Effector memory CD8-positive, alpha-beta T cell (primary cell): ENCODE measurements at regions not wholly inside any gene's neighbourhood (a gene's known extent, or its start where the extent isn't known, plus 50 kb on each side); places are given as distances from the start of the nearest gene placed in this dataset.

Experiments used
- ATAC-seq: fragments of 150-1000 bp; cut with Tn5 transposase; replicated peaks from 2 replicates; pipeline ENCODE4 v1.10.0; 2021; ENCODE audit warnings: mild to moderate bottlenecking, moderate library complexity
- DNase-seq, 3 experiments: peaks; one replicate each; pipeline ENCODE4 v3.0.0; 2021
- H3K27ac Mint-ChIP-seq, 2 donors: one replicate each; pipeline ENCODE4 v1.8.0; 2022; ENCODE audit warnings: mild to moderate bottlenecking in 2 of 2, mixed read lengths in 2 of 2, moderate library complexity in 2 of 2
- H3K27me3 Mint-ChIP-seq, 2 donors: one replicate each; pipeline ENCODE4 v1.8.0; 2022; ENCODE audit warnings: mixed read lengths in 2 of 2
- H3K36me3 Mint-ChIP-seq: one replicate; pipeline ENCODE4 v1.8.0; 2022; ENCODE audit warnings: mild to moderate bottlenecking, moderate library complexity, mixed read lengths; ENCODE audit not compliant: insufficient read depth
- H3K4me1 Mint-ChIP-seq, 2 donors: one replicate each; pipeline ENCODE4 v1.8.0; 2022; ENCODE audit warnings: low read depth in 2 of 2, mixed read lengths in 2 of 2
- H3K4me3 Mint-ChIP-seq, 2 donors: one replicate each; pipeline ENCODE4 v1.8.0; 2022; ENCODE audit warnings: mild to moderate bottlenecking in 2 of 2, mixed read lengths in 2 of 2, moderate library complexity in 2 of 2
- H3K9me3 Mint-ChIP-seq, 2 donors: one replicate each; pipeline ENCODE4 v1.8.0; 2022; ENCODE audit warnings: mixed read lengths in 2 of 2

- no peak overlapping the region for H3K4me3 Mint-ChIP-seq
- no peak for ATAC-seq
Observed at GRCh38 chr12:126798449-126798848, 1468.5 kb upstream of the TMEM132C start.

GRCh38 chr12:126807312-126807865 lies 1459.6 kb upstream of the TMEM132C start:
- no peaks in the 10 kb centered on the region for H3K4me1 Mint-ChIP-seq
- no peaks in the 10 kb centered on the region for H3K36me3 Mint-ChIP-seq
- no peak for ATAC-seq
- no peaks in the 10 kb centered on the region for H3K9me3 Mint-ChIP-seq
- H3K27me3 Mint-ChIP-seq = peaks cover 18 to 26% of the 10 kb centered on the region in 2 donors
- H3K27ac Mint-ChIP-seq = no peak overlapping the region
- no peak for DNase-seq
- no peak overlapping the region for H3K4me3 Mint-ChIP-seq

More at GRCh38 chr12:126798449-126798848, 1468.5 kb upstream of the TMEM132C start:
- no peaks in the 10 kb centered on the region for H3K27me3 Mint-ChIP-seq
- H3K36me3 Mint-ChIP-seq = no peaks in the 10 kb centered on the region
- H3K27ac Mint-ChIP-seq = no peak overlapping the region
- H3K4me1 Mint-ChIP-seq = no peaks in the 10 kb centered on the region
- no peaks in the 10 kb centered on the region for H3K9me3 Mint-ChIP-seq
- no peak for DNase-seq

- no peak overlapping the region for H3K4me3 Mint-ChIP-seq
- H3K27ac Mint-ChIP-seq = no peak overlapping the region
- H3K27me3 Mint-ChIP-seq = peaks cover 18 to 26% of the 10 kb centered on the region in 2 donors
- H3K9me3 Mint-ChIP-seq = no peaks in the 10 kb centered on the region
- no peaks in the 10 kb centered on the region for H3K4me1 Mint-ChIP-seq
- no peak for DNase-seq
- no peaks in the 10 kb centered on the region for H3K36me3 Mint-ChIP-seq
- no peak for ATAC-seq
Observed at GRCh38 chr12:126811391-126811790, 1455.6 kb upstream of the TMEM132C start.

GRCh38 chr12:126819554-126819953 lies 1447.4 kb upstream of the TMEM132C start:
- H3K4me3 Mint-ChIP-seq = no peak overlapping the region
- H3K27ac Mint-ChIP-seq = no peak overlapping the region
- DNase-seq = no peak

GRCh38 chr12:126830778-126831680 lies 1435.9 kb upstream of the TMEM132C start:
- H3K4me1 Mint-ChIP-seq = no peaks in the 10 kb centered on the region
- H3K36me3 Mint-ChIP-seq = no peaks in the 10 kb centered on the region
- no peak for ATAC-seq
- H3K9me3 Mint-ChIP-seq = peaks cover 5 to 19% of the 10 kb centered on the region in 2 donors
- H3K4me3 Mint-ChIP-seq = no peak overlapping the region
- H3K27ac Mint-ChIP-seq = no peak overlapping the region
- no peak for DNase-seq
- peaks cover 71 to 78% of the 10 kb centered on the region in 2 donors for H3K27me3 Mint-ChIP-seq

More at GRCh38 chr12:126819554-126819953, 1447.4 kb upstream of the TMEM132C start:
- H3K36me3 Mint-ChIP-seq = peaks cover 3% of the 10 kb centered on the region
- no peaks in the 10 kb centered on the region for H3K4me1 Mint-ChIP-seq
- no peaks in the 10 kb centered on the region for H3K27me3 Mint-ChIP-seq
- H3K9me3 Mint-ChIP-seq = peaks cover 5 to 12% of the 10 kb centered on the region in 2 donors
- no peak for ATAC-seq

- Mint-ChIP-seq H3K27ac (no peak overlapping the region), H3K27me3 (peaks cover 42 to 45% of the 10 kb centered on the region in 2 donors), H3K4me1 (no peaks in the 10 kb centered on the region), H3K9me3 (peaks cover 7 to 38% of the 10 kb centered on the region in 2 donors), H3K36me3 (no peaks in the 10 kb centered on the region), H3K4me3 (no peak overlapping the region)
- no peak for ATAC-seq
- no peak for DNase-seq
Observed at GRCh38 chr12:126837697-126838096, 1429.3 kb upstream of the TMEM132C start.

GRCh38 chr12:126843915-126844669 lies 1422.9 kb upstream of the TMEM132C start:
- peaks cover 10% of the 10 kb centered on the region in 2 donors for H3K27me3 Mint-ChIP-seq
- no peak overlapping the region for H3K4me3 Mint-ChIP-seq
- ATAC-seq = no peak
- H3K9me3 Mint-ChIP-seq = no peaks in the 10 kb centered on the region
- DNase-seq = no peak
- no peaks in the 10 kb centered on the region for H3K4me1 Mint-ChIP-seq
- H3K36me3 Mint-ChIP-seq = no peaks in the 10 kb centered on the region
- no peak overlapping the region for H3K27ac Mint-ChIP-seq

- peaks cover 0 to 4% of the 10 kb centered on the region in 2 donors for H3K27me3 Mint-ChIP-seq
- H3K27ac Mint-ChIP-seq = no peak overlapping the region
- no peak overlapping the region for H3K4me3 Mint-ChIP-seq
- no peaks in the 10 kb centered on the region for H3K4me1 Mint-ChIP-seq
- ATAC-seq (no peak), DNase-seq (no peak)
- H3K9me3 Mint-ChIP-seq = no peaks in the 10 kb centered on the region
- no peaks in the 10 kb centered on the region for H3K36me3 Mint-ChIP-seq
Observed at GRCh38 chr12:126847005-126847629, 1419.9 kb upstream of the TMEM132C start.

- Mint-ChIP-seq H3K4me3 (no peak overlapping the region), H3K27me3 (peaks cover 0 to 10% of the 10 kb centered on the region in 2 donors), H3K9me3 (no peaks in the 10 kb centered on the region), H3K27ac (no peak overlapping the region), H3K4me1 (no peaks in the 10 kb centered on the region), H3K36me3 (no peaks in the 10 kb centered on the region)
- ATAC-seq (no peak), DNase-seq (no peak)
Observed at GRCh38 chr12:126855768-126856167, 1411.2 kb upstream of the TMEM132C start.

GRCh38 chr12:126856958-126857357 lies 1410.0 kb upstream of the TMEM132C start:
- ATAC-seq = no peak
- no peak overlapping the region for H3K27ac Mint-ChIP-seq
- H3K4me1 Mint-ChIP-seq = no peaks in the 10 kb centered on the region
- no peak overlapping the region for H3K4me3 Mint-ChIP-seq
- H3K27me3 Mint-ChIP-seq = peaks cover 0 to 11% of the 10 kb centered on the region in 2 donors
- no peaks in the 10 kb centered on the region for H3K9me3 Mint-ChIP-seq
- H3K36me3 Mint-ChIP-seq = no peaks in the 10 kb centered on the region
- no peak for DNase-seq

GRCh38 chr12:126858560-126858959 lies 1408.4 kb upstream of the TMEM132C start:
- peaks cover 0 to 11% of the 10 kb centered on the region in 2 donors for H3K27me3 Mint-ChIP-seq
- DNase-seq = no peak
- H3K9me3 Mint-ChIP-seq = no peaks in the 10 kb centered on the region
- H3K27ac Mint-ChIP-seq = no peak overlapping the region
- no peak overlapping the region for H3K4me3 Mint-ChIP-seq
- no peak for ATAC-seq
- no peaks in the 10 kb centered on the region for H3K4me1 Mint-ChIP-seq
- no peaks in the 10 kb centered on the region for H3K36me3 Mint-ChIP-seq

- Mint-ChIP-seq H3K4me3 (no peak overlapping the region), H3K9me3 (peaks cover 3 to 9% of the 10 kb centered on the region in 2 donors), H3K27ac (no peak overlapping the region), H3K4me1 (no peaks in the 10 kb centered on the region), H3K36me3 (no peaks in the 10 kb centered on the region), H3K27me3 (peaks cover 9 to 11% of the 10 kb centered on the region in 2 donors)
- DNase-seq = no peak
- ATAC-seq = no peak
Observed at GRCh38 chr12:126860210-126860609, 1406.8 kb upstream of the TMEM132C start.

GRCh38 chr12:126862500-126862899 lies 1404.5 kb upstream of the TMEM132C start:
- no peak overlapping the region for H3K4me3 Mint-ChIP-seq
- no peak overlapping the region for H3K27ac Mint-ChIP-seq
- peaks cover 9 to 11% of the 10 kb centered on the region in 2 donors for H3K27me3 Mint-ChIP-seq
- peaks cover 3 to 9% of the 10 kb centered on the region in 2 donors for H3K9me3 Mint-ChIP-seq
- no peaks in the 10 kb centered on the region for H3K4me1 Mint-ChIP-seq
- ATAC-seq (no peak), DNase-seq (no peak)
- H3K36me3 Mint-ChIP-seq = no peaks in the 10 kb centered on the region
